Parathyroid adenoma (tissue), 2 donors: ENCODE measurements at regions not wholly inside any gene's neighbourhood (a gene's known extent, or its start where the extent isn't known, plus 50 kb on each side); places are given as distances from the start of the nearest gene placed in this dataset.

ENCODE experiments used
- H2AFZ ChIP-seq: fragments of 300-600 bp; sonication (generic); one replicate; pipeline ENCODE4 v1.7.0; 2017; ENCODE audit warnings: antibody characterized with exemption, mild to moderate bottlenecking
- H3K27ac ChIP-seq: fragments of 300-600 bp; sonication (generic); one replicate; pipeline ENCODE4 v1.7.0; 2017
- H3K27me3 ChIP-seq: fragments of 300-600 bp; sonication (generic); one replicate; pipeline ENCODE4 v1.7.0; 2017; ENCODE audit warnings: low read length; ENCODE audit not compliant: control insufficient read depth, insufficient read depth
- H3K36me3 ChIP-seq: fragments of 300-600 bp; sonication (generic); one replicate; pipeline ENCODE4 v1.7.0; 2017; ENCODE audit warnings: low read length; ENCODE audit not compliant: control insufficient read depth, insufficient read depth
- H3K4me1 ChIP-seq: fragments of 300-600 bp; sonication (generic); one replicate; pipeline ENCODE4 v1.7.0; 2017; ENCODE audit warnings: control low read depth
- H3K4me2 ChIP-seq: fragments of 300-600 bp; sonication (generic); one replicate; pipeline ENCODE4 v1.7.0; 2017; ENCODE audit warnings: low read length
- H3K4me3 ChIP-seq: fragments of 300-600 bp; sonication (generic); one replicate; pipeline ENCODE4 v1.7.0; 2017; ENCODE audit warnings: low read depth, low read length
- H3K79me2 ChIP-seq: fragments of 300-600 bp; sonication (generic); one replicate; pipeline ENCODE4 v1.7.0; 2017; ENCODE audit warnings: control low read depth
- H3K9ac ChIP-seq: fragments of 300-600 bp; sonication (generic); one replicate; pipeline ENCODE4 v1.7.0; 2017; ENCODE audit warnings: mild to moderate bottlenecking
- H3K9me3 ChIP-seq: fragments of 300-600 bp; sonication (generic); one replicate; pipeline ENCODE4 v1.7.0; 2017; ENCODE audit warnings: low read length; ENCODE audit not compliant: control insufficient read depth
- TF ChIP-seq, protein P1 (sequence below): fragments of 300-600 bp; sonication (generic); IDR thresholded peaks from one replicate; pipeline ENCODE4 v1.7.0; 2017; ENCODE audit warnings: antibody characterized with exemption, mild to moderate bottlenecking
- donor health status: primary hyperparathyroidism.

- H3K4me1 ChIP-seq: no peaks in the 10 kb centered on the region
- H3K27ac ChIP-seq: no peak overlapping the region
- H3K4me2 ChIP-seq: no peak overlapping the region
- TF ChIP-seq, protein P1, sequence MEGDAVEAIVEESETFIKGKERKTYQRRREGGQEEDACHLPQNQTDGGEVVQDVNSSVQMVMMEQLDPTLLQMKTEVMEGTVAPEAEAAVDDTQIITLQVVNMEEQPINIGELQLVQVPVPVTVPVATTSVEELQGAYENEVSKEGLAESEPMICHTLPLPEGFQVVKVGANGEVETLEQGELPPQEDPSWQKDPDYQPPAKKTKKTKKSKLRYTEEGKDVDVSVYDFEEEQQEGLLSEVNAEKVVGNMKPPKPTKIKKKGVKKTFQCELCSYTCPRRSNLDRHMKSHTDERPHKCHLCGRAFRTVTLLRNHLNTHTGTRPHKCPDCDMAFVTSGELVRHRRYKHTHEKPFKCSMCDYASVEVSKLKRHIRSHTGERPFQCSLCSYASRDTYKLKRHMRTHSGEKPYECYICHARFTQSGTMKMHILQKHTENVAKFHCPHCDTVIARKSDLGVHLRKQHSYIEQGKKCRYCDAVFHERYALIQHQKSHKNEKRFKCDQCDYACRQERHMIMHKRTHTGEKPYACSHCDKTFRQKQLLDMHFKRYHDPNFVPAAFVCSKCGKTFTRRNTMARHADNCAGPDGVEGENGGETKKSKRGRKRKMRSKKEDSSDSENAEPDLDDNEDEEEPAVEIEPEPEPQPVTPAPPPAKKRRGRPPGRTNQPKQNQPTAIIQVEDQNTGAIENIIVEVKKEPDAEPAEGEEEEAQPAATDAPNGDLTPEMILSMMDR: no peak
- no peak overlapping the region for H3K4me3 ChIP-seq
- H3K9ac ChIP-seq: no peak overlapping the region
- H2AFZ ChIP-seq: no peak overlapping the region
- H3K79me2 ChIP-seq: no peaks in the 10 kb centered on the region
- H3K9me3 ChIP-seq: no peaks in the 10 kb centered on the region
- no peaks in the 10 kb centered on the region for H3K27me3 ChIP-seq
- no peaks in the 10 kb centered on the region for H3K36me3 ChIP-seq
Observed at GRCh38 chr7:120033114-120033513, 239.9 kb upstream of the KCND2 start.

DNA sequence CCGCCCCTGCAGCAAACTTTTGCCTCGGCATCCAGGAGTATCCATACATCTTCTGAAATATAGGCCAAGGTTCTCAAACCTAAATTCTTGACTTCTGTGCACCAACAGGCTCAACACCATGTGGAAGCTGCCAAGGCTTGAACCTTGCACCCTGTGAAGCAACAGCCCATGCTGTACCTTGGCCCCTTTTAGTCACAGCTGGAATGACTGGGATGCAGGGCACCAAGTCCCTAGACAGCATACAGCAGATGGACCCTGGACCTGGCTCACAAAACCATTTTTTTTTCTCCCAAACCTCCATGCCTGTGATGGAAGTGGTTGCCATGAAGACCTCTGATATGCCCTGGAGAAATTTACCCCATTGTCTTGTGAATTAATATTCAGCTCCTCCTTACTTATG is 233.8 kb upstream of the KCND2 start:
- Histone ChIP-seq H3K27me3 (no peaks in the 10 kb centered on the region), H3K9me3 (no peaks in the 10 kb centered on the region), H3K9ac (no peak overlapping the region), H3K4me2 (no peak overlapping the region), H3K79me2 (no peaks in the 10 kb centered on the region), H3K27ac (no peak overlapping the region), H2AFZ (no peak overlapping the region), H3K36me3 (no peaks in the 10 kb centered on the region), H3K4me1 (no peaks in the 10 kb centered on the region), H3K4me3 (no peak overlapping the region)
- TF ChIP-seq, protein P1: no peak

- Histone ChIP-seq H3K36me3 (no peaks in the 10 kb centered on the region), H3K9ac (no peak overlapping the region), H3K9me3 (no peaks in the 10 kb centered on the region), H3K4me1 (no peaks in the 10 kb centered on the region), H3K79me2 (no peaks in the 10 kb centered on the region), H3K27me3 (no peaks in the 10 kb centered on the region), H2AFZ (no peak overlapping the region), H3K4me3 (no peak overlapping the region), H3K27ac (no peak overlapping the region), H3K4me2 (no peak overlapping the region)
- TF ChIP-seq, protein P1: no peak
Observed at GRCh38 chr7:120041798-120042197, 231.2 kb upstream of the KCND2 start.

DNA sequence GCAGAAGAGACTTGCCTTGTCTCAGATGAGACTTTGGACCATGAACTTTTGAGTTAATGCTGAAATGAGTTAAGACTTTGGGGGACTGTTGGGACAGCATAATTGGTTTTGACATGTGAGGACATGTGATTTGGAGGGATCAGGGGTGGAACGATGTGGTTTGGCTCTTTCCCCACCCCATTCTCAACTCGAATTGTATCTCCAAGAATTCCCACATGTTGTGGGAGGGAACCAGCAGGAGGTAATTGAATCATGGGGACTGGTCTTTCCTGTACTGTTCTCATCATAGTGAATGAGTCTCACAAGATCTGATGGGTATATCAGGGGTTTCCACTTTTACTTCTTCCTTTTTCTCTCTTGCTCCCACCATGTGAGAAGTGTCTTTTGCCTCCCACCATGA is 229.7 kb upstream of the KCND2 start:
- Histone ChIP-seq H3K4me2 (no peak overlapping the region), H3K4me3 (no peak overlapping the region), H3K36me3 (no peaks in the 10 kb centered on the region), H3K27ac (no peak overlapping the region), H3K4me1 (no peaks in the 10 kb centered on the region), H3K9me3 (no peaks in the 10 kb centered on the region), H2AFZ (no peak overlapping the region), H3K9ac (no peak overlapping the region), H3K79me2 (no peaks in the 10 kb centered on the region), H3K27me3 (no peaks in the 10 kb centered on the region)
- TF ChIP-seq, protein P1: no peak

- Histone ChIP-seq H3K27ac (no peak overlapping the region), H2AFZ (no peak overlapping the region), H3K36me3 (no peaks in the 10 kb centered on the region), H3K4me2 (peak overlapping the region; percentile 32), H3K9ac (no peak overlapping the region), H3K4me3 (no peak overlapping the region), H3K4me1 (no peaks in the 10 kb centered on the region), H3K79me2 (no peaks in the 10 kb centered on the region), H3K27me3 (no peaks in the 10 kb centered on the region), H3K9me3 (no peaks in the 10 kb centered on the region)
- TF ChIP-seq, protein P1: no peak
Observed at GRCh38 chr7:120052884-120053382, 220.0 kb upstream of the KCND2 start.
